ENCODE measurements at regions not wholly inside any gene's neighbourhood (a gene's known extent, or its start where the extent isn't known, plus 50 kb on each side); places are given as distances from the start of the nearest gene placed in this dataset.
"Not testable (repeated sequence)": the region's sequence is repeated elsewhere in the genome, so short reads cannot be mapped to it uniquely, and the experiment has no call there.

DNA sequence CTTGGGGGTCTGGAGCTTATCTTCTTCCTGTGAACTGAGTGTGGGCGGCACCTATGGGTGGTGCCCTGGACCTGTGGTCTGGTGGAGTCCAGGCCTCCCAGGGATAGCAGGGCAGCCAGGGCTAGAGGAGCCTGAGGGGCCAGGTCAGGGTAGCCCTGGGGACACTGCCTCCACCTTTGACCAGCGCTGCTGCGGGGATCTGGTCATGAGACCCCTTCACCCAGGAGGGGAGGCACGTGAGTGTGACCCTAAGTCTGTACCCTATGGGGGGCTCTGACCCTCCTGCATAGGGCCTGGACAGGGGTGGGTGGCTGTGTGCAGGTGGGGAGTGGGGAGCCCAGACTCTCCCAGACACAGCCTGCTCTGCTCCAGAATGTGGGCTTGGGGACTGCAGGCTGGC is 150.5 kb upstream of the POTEB2 start:
- no CpG with 5 or more reads among the region's 4 CpGs for WGBS, 2 donors
- DNase-seq; H3K4me3 ChIP-seq; H3K27ac ChIP-seq; H3K27me3 ChIP-seq; intact Hi-C loops (cut with DNase I); H3K9me3 ChIP-seq; H3K4me1 ChIP-seq; H3K36me3 ChIP-seq (replicated peaks in 1 of 2; ENCODE audit: insufficient read depth in 1 of 2, low read depth in 2 of 2); ATAC-seq: not testable (repeated sequence)

DNA sequence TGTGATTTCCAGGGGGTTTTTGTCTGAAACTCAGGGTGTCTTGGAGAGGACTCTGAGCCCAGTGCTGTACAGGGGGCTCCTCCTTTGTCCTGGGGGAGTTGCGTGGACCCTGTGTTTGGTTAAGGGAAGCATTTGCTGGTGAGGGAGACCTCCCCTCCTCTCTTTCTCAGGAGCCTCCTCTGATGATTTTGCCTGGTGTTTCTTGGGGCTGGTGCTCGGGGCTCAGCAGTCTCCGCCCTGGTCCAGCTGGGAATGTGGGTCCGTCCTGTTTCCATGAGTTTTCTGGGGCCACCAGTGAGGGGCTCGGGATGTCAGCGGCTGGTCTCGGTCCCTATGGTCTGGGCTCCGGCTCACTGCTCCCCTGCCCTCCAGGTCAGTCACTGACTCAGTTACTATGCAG is 149.1 kb upstream of the POTEB2 start:
- WGBS, 2 donors, result no CpG with 5 or more reads among the region's 8 CpGs
- H3K4me3 ChIP-seq; H3K4me1 ChIP-seq; H3K27me3 ChIP-seq; DNase-seq; H3K36me3 ChIP-seq (replicated peaks in 1 of 2; ENCODE audit: insufficient read depth in 1 of 2, low read depth in 2 of 2); H3K9me3 ChIP-seq; intact Hi-C loops (cut with DNase I); ATAC-seq; H3K27ac ChIP-seq: not testable (repeated sequence)

DNA sequence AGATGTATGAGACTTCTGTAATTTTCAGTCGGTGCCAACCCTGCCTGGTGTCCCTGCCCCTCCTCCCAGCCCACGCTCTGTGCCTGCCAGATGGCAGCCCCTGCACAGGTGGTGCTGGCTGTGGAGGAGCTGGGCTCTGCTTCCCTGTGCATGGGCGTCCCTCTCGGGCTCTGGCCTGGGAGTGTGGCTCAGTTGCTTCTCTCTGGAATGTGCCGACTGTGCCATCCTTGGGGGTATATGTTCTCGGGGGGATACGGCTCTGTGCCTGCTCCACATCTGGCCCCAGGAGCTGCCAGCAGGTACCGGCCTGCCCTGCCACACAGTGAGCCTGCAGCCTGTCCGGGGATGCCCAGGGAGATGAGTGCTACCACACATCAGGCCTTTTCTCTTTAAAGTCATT is 147.2 kb upstream of the POTEB2 start:
- H3K36me3 ChIP-seq (replicated peaks in 1 of 2; ENCODE audit: insufficient read depth in 1 of 2, low read depth in 2 of 2); H3K27me3 ChIP-seq; H3K27ac ChIP-seq; DNase-seq; H3K4me1 ChIP-seq; ATAC-seq; H3K9me3 ChIP-seq; H3K4me3 ChIP-seq; intact Hi-C loops (cut with DNase I): not testable (repeated sequence)
- no CpG with 5 or more reads among the region's 9 CpGs for WGBS, 2 donors

DNA sequence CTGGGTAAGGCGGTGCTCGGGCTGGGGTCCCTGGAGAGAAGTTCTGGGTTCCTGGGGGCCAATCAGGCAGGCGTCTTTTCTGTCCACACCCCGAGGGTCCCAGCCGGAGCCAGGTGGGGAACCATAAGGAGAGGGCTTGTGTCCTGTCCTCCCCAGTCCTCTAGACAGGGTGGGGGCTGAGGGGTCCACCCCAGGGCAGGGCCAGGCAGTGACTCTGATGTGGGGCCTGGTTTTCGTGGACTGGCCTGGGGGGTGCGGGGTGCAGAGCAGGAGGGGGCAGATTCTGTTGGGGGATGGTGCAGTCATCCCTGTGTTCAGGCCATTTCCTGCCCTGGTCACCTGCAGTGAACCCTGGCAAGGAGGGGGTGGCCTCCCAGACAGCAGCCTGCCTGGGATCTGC is 143.5 kb upstream of the POTEB2 start:
- DNase-seq; H3K36me3 ChIP-seq (replicated peaks in 1 of 2; ENCODE audit: insufficient read depth in 1 of 2, low read depth in 2 of 2); H3K9me3 ChIP-seq; H3K27ac ChIP-seq; H3K27me3 ChIP-seq; ATAC-seq; intact Hi-C loops (cut with DNase I); H3K4me3 ChIP-seq; H3K4me1 ChIP-seq: not testable (repeated sequence)
- no CpG with 5 or more reads among the region's 7 CpGs for WGBS, 2 donors

DNA sequence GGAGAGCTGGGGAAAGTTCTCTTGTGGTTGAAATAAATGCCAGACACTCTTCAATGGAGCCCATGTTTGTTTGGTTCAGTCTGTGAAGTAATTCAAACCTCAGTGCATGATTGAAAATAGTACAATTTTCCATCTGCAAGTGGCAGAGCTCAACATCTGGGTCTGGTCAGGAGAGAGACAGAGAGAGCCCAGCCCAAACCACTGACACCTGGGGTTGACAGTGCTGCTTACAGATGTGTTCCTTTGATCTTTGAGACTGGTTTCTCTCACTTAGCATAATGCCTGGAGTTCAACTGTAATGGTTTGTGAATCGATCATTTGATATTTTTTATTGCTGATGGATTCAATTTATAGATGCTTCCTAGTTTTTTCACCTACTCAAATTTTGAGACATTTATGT is 137.3 kb upstream of the POTEB2 start:
- H3K36me3 ChIP-seq (replicated peaks in 1 of 2; ENCODE audit: insufficient read depth in 1 of 2, low read depth in 2 of 2); H3K9me3 ChIP-seq; ATAC-seq; H3K27ac ChIP-seq; H3K27me3 ChIP-seq; intact Hi-C loops (cut with DNase I); H3K4me3 ChIP-seq; DNase-seq; H3K4me1 ChIP-seq: not testable (repeated sequence)
- WGBS, 2 donors, result 43% methylated on average over 1 of the region's 1 CpG; no CpG with 5 or more reads in 1 of the 2 donors

DNA sequence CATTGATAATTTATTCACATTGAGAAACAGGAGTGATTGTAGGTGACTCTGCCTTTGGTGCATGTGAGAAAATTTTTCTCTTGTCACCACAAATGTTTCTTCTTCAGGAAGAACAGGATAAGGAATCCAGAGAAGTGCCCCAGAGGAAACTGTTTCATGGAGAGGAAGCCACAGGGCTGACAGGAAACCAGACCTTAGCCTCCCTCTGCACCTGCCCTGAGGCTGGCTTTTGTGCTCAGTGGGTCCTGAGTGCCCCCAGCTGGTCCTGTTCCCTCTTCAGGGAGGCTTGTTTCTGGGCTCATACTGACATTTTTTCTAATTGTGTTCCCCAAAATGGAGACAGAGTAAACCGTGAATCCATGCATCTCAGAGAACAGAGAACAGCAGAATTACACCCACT is 135.8 kb upstream of the POTEB2 start:
- intact Hi-C loops (cut with DNase I); H3K27me3 ChIP-seq; H3K27ac ChIP-seq; H3K36me3 ChIP-seq (replicated peaks in 1 of 2; ENCODE audit: insufficient read depth in 1 of 2, low read depth in 2 of 2); ATAC-seq; H3K9me3 ChIP-seq; H3K4me1 ChIP-seq; DNase-seq; H3K4me3 ChIP-seq: not testable (repeated sequence)
- WGBS, 2 donors, result 44% methylated on average over 1 of the region's 1 CpG; no CpG with 5 or more reads in 1 of the 2 donors

DNA sequence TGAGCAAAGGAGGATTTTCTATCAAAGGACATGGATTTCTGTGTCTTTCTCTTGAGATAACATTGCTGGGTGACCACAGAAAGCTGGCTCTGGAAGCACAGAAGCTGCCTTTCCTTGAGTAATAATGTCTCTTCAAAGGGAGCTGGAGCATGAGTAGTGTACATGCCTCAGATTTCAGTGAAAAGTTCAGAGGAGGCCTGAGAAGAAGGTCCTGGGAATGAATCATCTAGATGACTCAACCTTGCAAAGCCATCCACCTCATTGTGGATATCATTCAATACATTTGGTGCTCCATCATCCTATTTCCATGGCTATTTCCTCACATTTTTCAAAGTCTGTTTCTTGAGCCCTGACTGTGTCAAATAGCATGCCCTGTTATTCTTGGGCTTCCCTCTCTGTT is 125.6 kb upstream of the POTEB2 start:
- H3K9me3 ChIP-seq; intact Hi-C loops (cut with DNase I); H3K27me3 ChIP-seq; H3K36me3 ChIP-seq (replicated peaks in 1 of 2; ENCODE audit: insufficient read depth in 1 of 2, low read depth in 2 of 2); H3K4me3 ChIP-seq; ATAC-seq; H3K4me1 ChIP-seq; DNase-seq; H3K27ac ChIP-seq: not testable (repeated sequence)

DNA sequence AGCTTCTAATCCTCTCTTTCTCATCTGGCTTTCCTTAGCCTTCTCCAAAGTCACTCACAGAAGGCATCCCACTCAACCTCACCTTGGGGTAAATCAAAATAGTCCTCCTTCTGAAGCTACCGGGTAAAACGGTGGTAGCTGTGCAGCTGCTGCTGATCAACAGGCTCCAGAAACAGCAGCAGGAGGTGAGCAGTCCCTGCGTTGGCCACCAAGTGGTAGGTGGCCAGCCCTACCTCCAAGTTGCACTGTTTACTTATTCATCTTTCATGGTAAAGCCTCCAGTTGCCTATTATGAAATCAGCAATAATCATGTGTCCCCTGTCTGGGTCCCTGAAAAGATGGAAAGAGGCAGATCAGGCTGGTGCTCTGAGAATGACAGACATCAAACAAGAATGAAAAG is 125.1 kb upstream of the POTEB2 start:
- H3K4me3 ChIP-seq; H3K27ac ChIP-seq; H3K9me3 ChIP-seq; H3K27me3 ChIP-seq; ATAC-seq; DNase-seq; intact Hi-C loops (cut with DNase I); H3K36me3 ChIP-seq (replicated peaks in 1 of 2; ENCODE audit: insufficient read depth in 1 of 2, low read depth in 2 of 2); H3K4me1 ChIP-seq: not testable (repeated sequence)
- WGBS, 2 donors, result no CpG with 5 or more reads among the region's 3 CpGs

DNA sequence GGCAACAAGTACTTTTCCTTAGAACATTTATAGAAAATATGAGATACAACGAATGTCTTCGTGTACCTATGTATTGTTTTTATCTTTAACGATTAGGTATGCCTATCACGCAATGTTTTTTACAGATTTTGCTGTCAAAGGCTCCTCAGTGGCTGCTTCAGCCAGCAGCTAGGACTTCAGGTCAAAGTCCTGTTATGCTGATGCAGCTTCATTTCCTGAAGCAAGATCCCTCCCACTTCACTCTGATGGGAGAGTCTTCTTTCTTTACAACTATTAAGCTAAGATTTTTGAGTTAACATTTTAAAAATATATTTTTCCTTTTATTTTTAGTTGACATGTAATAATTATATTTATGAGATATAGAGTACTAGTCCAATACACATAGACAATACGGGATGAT is 120.7 kb upstream of the POTEB2 start:
- DNase-seq; H3K4me1 ChIP-seq; H3K27me3 ChIP-seq; H3K4me3 ChIP-seq; H3K27ac ChIP-seq; H3K9me3 ChIP-seq; ATAC-seq; H3K36me3 ChIP-seq (replicated peaks in 1 of 2; ENCODE audit: insufficient read depth in 1 of 2, low read depth in 2 of 2); intact Hi-C loops (cut with DNase I): not testable (repeated sequence)
- WGBS, 2 donors, result 46 to 56% methylated on average over 5 of the region's 5 CpGs

DNA sequence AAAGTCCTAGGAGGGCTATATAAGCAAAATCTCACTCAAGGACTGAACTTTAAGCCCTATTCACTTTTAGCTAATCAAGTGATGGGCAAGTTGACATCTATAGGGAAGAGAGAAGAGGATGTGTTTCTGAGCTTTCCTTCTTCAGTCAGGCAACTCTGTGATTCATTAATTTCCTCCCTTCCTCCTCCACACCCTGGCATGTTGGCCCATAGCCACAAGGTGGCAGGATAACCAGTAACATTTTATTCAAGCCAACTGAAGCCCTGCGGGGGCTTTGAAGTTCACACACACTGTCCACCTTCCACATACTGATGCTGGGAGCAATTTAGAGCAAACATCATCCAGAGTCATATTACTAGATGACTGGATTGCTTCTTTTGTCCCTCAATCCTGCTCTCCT is 111.9 kb upstream of the POTEB2 start:
- WGBS, 2 donors, result no CpG with 5 or more reads among the region's 1 CpG
- H3K4me3 ChIP-seq; H3K27me3 ChIP-seq; H3K27ac ChIP-seq; DNase-seq; H3K4me1 ChIP-seq; H3K36me3 ChIP-seq (replicated peaks in 1 of 2; ENCODE audit: insufficient read depth in 1 of 2, low read depth in 2 of 2); intact Hi-C loops (cut with DNase I); ATAC-seq; H3K9me3 ChIP-seq: not testable (repeated sequence)

DNA sequence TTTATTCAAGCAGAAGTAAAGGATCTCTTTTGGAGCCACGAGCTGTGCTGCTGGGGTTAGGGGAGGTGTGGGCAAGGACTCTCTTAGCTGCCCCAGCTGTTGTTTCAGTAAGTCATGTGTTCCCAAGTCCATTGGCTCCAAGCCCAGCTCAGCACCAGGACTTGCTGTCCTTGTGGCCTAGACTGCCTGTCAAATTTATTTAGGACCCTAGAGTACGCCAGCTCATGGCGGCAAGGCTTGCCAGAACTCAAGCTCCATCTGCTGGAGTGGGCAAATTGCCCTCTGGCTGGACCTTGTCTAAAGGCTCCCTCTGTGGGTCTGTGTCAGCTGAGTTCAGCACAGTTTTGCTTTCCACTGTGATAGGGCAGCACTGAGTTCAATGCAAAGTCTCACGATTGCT is 106.6 kb upstream of the POTEB2 start:
- H3K4me3 ChIP-seq; intact Hi-C loops (cut with DNase I); H3K27me3 ChIP-seq; H3K9me3 ChIP-seq; H3K4me1 ChIP-seq; H3K27ac ChIP-seq; ATAC-seq; H3K36me3 ChIP-seq (replicated peaks in 1 of 2; ENCODE audit: insufficient read depth in 1 of 2, low read depth in 2 of 2): not testable (repeated sequence)
- no CpG with 5 or more reads among the region's 4 CpGs for WGBS, 2 donors
- peak in 2 of 4 donors; percentile 3 to 31 for DNase-seq

DNA sequence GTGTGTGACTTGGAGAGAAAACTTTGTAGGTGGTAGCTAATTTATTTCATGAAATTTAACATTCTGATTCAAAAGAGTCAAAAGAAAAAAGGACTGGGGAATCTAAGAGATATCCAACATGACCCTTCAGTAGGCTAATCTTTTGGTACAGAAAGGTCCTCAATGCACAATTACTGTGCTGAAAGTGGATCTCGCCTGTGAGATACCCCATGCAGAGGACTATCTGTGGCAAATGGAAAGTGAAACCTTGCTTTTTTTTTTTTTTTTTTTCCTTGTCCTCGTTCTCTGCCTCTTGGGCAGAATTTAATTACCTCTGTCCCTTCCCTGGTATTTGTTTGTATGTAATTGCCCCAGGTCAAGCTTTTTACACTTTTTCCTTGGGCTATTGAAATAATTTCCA is 93.2 kb upstream of the POTEB2 start:
- DNase-seq, H3K4me3 ChIP-seq: not testable (repeated sequence)

DNA sequence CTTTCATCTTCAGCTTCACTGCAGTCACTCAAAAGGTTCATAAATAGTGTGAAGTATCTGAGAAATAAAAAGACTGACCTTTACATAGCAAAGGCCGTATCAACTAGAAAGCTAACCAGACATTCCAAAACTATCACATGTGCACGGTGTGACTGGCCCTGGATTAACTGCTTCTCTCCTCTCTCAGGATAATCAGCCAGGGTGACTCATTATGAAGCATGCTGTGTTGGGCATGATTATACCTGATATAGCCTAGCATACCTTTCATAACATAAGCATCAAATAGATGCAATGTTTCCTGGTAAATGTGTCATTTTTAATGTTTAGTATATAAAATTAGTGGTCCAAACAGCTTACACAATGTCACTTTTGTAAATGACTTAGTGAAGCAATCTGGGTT is 63.2 kb upstream of the POTEB2 start:
- H3K4me3 ChIP-seq; H3K36me3 ChIP-seq (replicated peaks in 1 of 2; ENCODE audit: insufficient read depth in 1 of 2, low read depth in 2 of 2); intact Hi-C loops (cut with DNase I); H3K4me1 ChIP-seq; DNase-seq; H3K27ac ChIP-seq; H3K27me3 ChIP-seq; H3K9me3 ChIP-seq; ATAC-seq: not testable (repeated sequence)
- no CpG with 5 or more reads among the region's 2 CpGs for WGBS, 2 donors

More for the DNA sequence above, 93.2 kb upstream of the POTEB2 start:
- WGBS, 2 donors, result no CpG with 5 or more reads among the region's 2 CpGs
- H3K36me3 ChIP-seq (replicated peaks in 1 of 2; ENCODE audit: insufficient read depth in 1 of 2, low read depth in 2 of 2); intact Hi-C loops (cut with DNase I); ATAC-seq; H3K27me3 ChIP-seq; H3K27ac ChIP-seq; H3K4me1 ChIP-seq; H3K9me3 ChIP-seq: not testable (repeated sequence)
